ENCODE measurements at regions not wholly inside any gene's neighbourhood (a gene's known extent, or its start where the extent isn't known, plus 50 kb on each side); places are given as distances from the start of the nearest gene placed in this dataset.

DNA sequence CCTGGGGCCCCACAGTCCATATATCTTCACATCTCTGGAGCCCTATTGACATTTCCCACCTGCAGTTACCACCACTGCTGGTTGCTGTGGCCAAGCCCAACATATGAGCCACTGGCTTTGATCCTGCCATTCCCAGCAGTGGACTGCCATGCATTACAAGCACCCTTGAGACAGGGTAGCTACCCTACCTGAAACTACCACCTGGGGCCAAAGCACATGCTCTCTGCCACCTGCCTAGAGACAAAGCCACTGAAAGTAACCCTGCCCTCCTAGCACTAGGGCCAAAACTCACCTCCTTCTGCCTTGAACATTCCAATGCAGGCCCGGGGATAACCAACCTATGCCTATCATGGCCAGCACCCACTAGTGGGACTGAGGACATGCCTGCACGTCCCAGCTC lies 255.5 kb upstream of the KHDRBS2 start:
- H3K27me3 Mint-ChIP-seq: no peaks in the 10 kb centered on the region
- Histone ChIP-seq H3K27me3 (ENCODE audit: control insufficient read depth in 2 of 2, insufficient read depth in 2 of 2, low read length in 2 of 2) (no peaks in the 10 kb centered on the region), H3K9me3 (ENCODE audit: control insufficient read depth in 2 of 3, low read length in 3 of 3) (no peaks in the 10 kb centered on the region), H3K4me1 (ENCODE audit: control insufficient read depth in 2 of 2, insufficient read depth in 2 of 2, low read length in 2 of 2) (no peaks in the 10 kb centered on the region), H3K4me3 (ENCODE audit: low read length) (no peak overlapping the region), H3K27ac (ENCODE audit: low read depth, low read length) (no peak overlapping the region), H3K36me3 (ENCODE audit: control insufficient read depth in 2 of 3, insufficient read depth in 3 of 3, low read length in 3 of 3) (no peaks in the 10 kb centered on the region)
- no peaks in the 10 kb centered on the region for H3K36me3 Mint-ChIP-seq
- intact Hi-C loops (cut with micrococcal nuclease): no loop called here
- no peaks in the 10 kb centered on the region for H3K4me1 Mint-ChIP-seq
- ChIA-PET CTCF (no interaction called here), POLR2A (no interaction called here)
- H3K4me3 Mint-ChIP-seq: no peak overlapping the region
- no peak overlapping the region for H3K27ac Mint-ChIP-seq
- H3K9me3 Mint-ChIP-seq: peaks cover 0 to 15% (median 5%) of the 10 kb centered on the region in 11 donors
- DNase-seq (no peak), ATAC-seq (no peak)

DNA sequence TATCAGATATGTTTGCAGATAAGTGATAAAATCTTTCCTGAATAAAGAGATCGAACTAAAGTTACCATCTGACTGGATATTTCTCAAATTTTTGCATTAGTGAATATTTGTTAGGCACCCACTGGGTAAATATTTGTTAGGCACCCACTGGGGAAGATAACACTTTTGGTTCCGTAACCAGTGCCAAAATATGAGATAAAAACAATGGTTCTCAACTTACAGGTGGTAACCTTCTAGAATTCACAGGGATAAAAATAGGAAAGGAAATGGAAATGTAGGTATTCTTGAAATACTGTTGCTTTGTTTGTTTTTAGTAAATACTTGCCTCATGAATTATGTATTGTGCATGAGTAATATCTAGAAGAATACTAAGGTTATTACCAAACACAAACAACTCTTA lies 245.0 kb upstream of the KHDRBS2 start:
- no peaks in the 10 kb centered on the region for H3K36me3 Mint-ChIP-seq
- intact Hi-C loops (cut with micrococcal nuclease): no loop called here
- ATAC-seq (no peak), DNase-seq (no peak)
- no peak overlapping the region for H3K27ac Mint-ChIP-seq
- H3K36me3 ChIP-seq (ENCODE audit: control insufficient read depth in 2 of 3, insufficient read depth in 3 of 3, low read length in 3 of 3): no peaks in the 10 kb centered on the region
- peaks cover 0 to 27% (median 10%) of the 10 kb centered on the region in 11 donors for H3K9me3 Mint-ChIP-seq
- no peaks in the 10 kb centered on the region for H3K9me3 ChIP-seq (ENCODE audit: control insufficient read depth in 2 of 3, low read length in 3 of 3)
- H3K4me3 Mint-ChIP-seq: no peak overlapping the region
- H3K4me1 ChIP-seq (ENCODE audit: control insufficient read depth in 2 of 2, insufficient read depth in 2 of 2, low read length in 2 of 2): no peaks in the 10 kb centered on the region
- no peaks in the 10 kb centered on the region for H3K27me3 ChIP-seq (ENCODE audit: control insufficient read depth in 2 of 2, insufficient read depth in 2 of 2, low read length in 2 of 2)
- no peaks in the 10 kb centered on the region for H3K27me3 Mint-ChIP-seq
- H3K27ac ChIP-seq (ENCODE audit: low read depth, low read length): no peak overlapping the region
- CTCF ChIA-PET: no interaction called here
- POLR2A ChIA-PET: no interaction called here
- no peaks in the 10 kb centered on the region for H3K4me1 Mint-ChIP-seq
- no peak overlapping the region for H3K4me3 ChIP-seq (ENCODE audit: low read length)

DNA sequence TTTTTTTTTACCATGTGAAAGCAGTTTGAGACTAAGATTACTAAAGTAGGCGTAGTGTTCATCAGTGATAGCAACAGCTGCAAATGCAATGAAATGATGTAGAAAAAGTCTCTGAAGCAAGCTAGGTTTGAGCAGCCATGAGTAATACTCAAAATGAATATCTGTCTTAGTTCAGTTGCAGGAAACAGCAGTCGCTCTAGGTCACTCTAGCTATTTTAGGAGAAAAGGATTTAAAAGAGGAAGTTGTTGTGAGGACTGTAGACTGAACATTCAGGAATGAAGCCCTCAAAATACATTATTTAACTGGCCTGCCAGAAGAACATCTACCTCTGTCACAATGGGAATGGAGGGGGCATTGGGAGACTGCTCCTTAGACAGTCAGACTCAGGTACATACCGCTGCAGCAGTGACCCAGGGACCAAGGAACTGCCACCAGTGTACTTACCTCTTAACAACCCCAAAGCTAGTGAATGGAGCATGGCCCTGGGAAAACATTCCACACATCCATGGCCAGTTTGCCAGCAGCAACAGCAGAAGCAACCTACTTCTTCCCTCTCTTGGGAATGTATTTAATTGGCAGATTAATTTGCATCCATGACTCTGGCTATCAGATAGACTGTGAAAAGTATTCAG lies 243.0 kb upstream of the KHDRBS2 start:
- H3K9me3 Mint-ChIP-seq: peaks cover 0 to 28% (median 10%) of the 10 kb centered on the region in 11 donors
- intact Hi-C loops (cut with micrococcal nuclease): no loop called here
- no peak for DNase-seq
- no peak overlapping the region for H3K4me3 Mint-ChIP-seq
- Histone ChIP-seq H3K4me1 (ENCODE audit: control insufficient read depth in 2 of 2, insufficient read depth in 2 of 2, low read length in 2 of 2) (no peaks in the 10 kb centered on the region), H3K36me3 (ENCODE audit: control insufficient read depth in 2 of 3, insufficient read depth in 3 of 3, low read length in 3 of 3) (no peaks in the 10 kb centered on the region), H3K27ac (ENCODE audit: low read depth, low read length) (no peak overlapping the region), H3K9me3 (ENCODE audit: control insufficient read depth in 2 of 3, low read length in 3 of 3) (no peaks in the 10 kb centered on the region), H3K27me3 (ENCODE audit: control insufficient read depth in 2 of 2, insufficient read depth in 2 of 2, low read length in 2 of 2) (no peaks in the 10 kb centered on the region), H3K4me3 (ENCODE audit: low read length) (no peak overlapping the region)
- no peaks in the 10 kb centered on the region for H3K4me1 Mint-ChIP-seq
- H3K27me3 Mint-ChIP-seq: no peaks in the 10 kb centered on the region
- no peak overlapping the region for H3K27ac Mint-ChIP-seq
- no peak for ATAC-seq
- ChIA-PET POLR2A (no interaction called here), CTCF (no interaction called here)
- H3K36me3 Mint-ChIP-seq: no peaks in the 10 kb centered on the region

DNA sequence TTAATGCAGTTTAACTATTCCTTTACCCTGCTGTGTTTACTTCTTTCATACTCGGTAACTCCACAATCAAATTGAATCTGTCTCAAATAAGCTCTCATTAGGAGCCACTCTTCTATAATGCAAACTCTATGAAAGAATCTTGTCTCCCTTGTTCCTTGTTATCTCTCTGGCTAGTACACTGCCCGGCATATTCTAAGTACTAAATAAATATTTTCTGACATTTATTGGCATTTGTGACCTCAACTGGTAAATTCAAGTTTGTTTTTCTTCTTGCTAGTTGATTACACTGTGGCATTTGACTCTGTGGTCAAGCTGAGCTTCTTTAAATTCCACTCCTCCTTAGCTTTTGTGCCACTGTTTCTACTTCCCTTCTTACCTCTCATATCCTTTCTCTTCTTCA lies 237.6 kb upstream of the KHDRBS2 start:
- no peaks in the 10 kb centered on the region for H3K4me1 ChIP-seq (ENCODE audit: control insufficient read depth in 2 of 2, insufficient read depth in 2 of 2, low read length in 2 of 2)

DNA sequence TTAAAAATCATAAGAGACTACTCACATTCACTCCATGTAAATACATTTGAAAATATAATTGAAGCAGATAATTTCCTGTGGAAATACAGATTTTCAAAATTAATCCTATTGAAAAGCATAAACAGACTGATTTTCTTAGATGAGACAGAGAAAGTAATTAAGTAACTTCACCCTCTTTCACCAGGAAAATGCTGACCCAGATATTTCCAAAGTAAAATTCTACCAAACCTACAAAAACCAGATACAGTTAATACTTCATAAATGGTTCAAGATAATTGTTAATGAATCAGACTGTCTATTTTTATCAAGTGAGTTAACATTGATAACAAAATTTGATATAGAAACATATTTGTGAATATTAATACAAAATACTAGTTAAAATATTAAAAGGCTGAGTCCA lies 233.5 kb upstream of the KHDRBS2 start:
- H3K27me3 ChIP-seq (ENCODE audit: control insufficient read depth in 2 of 2, insufficient read depth in 2 of 2, low read length in 2 of 2): no peaks in the 10 kb centered on the region
- POLR2A ChIA-PET: no interaction called here
- no peak for DNase-seq
- H3K9me3 Mint-ChIP-seq: peaks cover 0 to 27% (median 3%) of the 10 kb centered on the region in 11 donors
- no peaks in the 10 kb centered on the region for H3K27me3 Mint-ChIP-seq
- H3K36me3 ChIP-seq (ENCODE audit: control insufficient read depth in 2 of 3, insufficient read depth in 3 of 3, low read length in 3 of 3): no peaks in the 10 kb centered on the region
- H3K27ac Mint-ChIP-seq: no peak overlapping the region
- H3K4me3 ChIP-seq (ENCODE audit: low read length): no peak overlapping the region
- no peaks in the 10 kb centered on the region for H3K36me3 Mint-ChIP-seq
- CTCF ChIA-PET: no interaction called here
- no peak overlapping the region for H3K27ac ChIP-seq (ENCODE audit: low read depth, low read length)
- no peak for ATAC-seq
- no peaks in the 10 kb centered on the region for H3K4me1 Mint-ChIP-seq
- no peaks in the 10 kb centered on the region for H3K9me3 ChIP-seq (ENCODE audit: control insufficient read depth in 2 of 3, low read length in 3 of 3)
- H3K4me1 ChIP-seq (ENCODE audit: control insufficient read depth in 2 of 2, insufficient read depth in 2 of 2, low read length in 2 of 2): no peaks in the 10 kb centered on the region
- intact Hi-C loops (cut with micrococcal nuclease): no loop called here
- no peak overlapping the region for H3K4me3 Mint-ChIP-seq

More for the DNA sequence above, 237.6 kb upstream of the KHDRBS2 start:
- intact Hi-C loops (cut with micrococcal nuclease): no loop called here
- Mint-ChIP-seq H3K27ac (no peak overlapping the region), H3K4me3 (no peak overlapping the region), H3K27me3 (no peaks in the 10 kb centered on the region), H3K4me1 (no peaks in the 10 kb centered on the region), H3K9me3 (peaks cover 0 to 32% (median 8%) of the 10 kb centered on the region in 11 donors), H3K36me3 (no peaks in the 10 kb centered on the region)
- no peaks in the 10 kb centered on the region for H3K36me3 ChIP-seq (ENCODE audit: control insufficient read depth in 2 of 3, insufficient read depth in 3 of 3, low read length in 3 of 3)
- no peaks in the 10 kb centered on the region for H3K9me3 ChIP-seq (ENCODE audit: control insufficient read depth in 2 of 3, low read length in 3 of 3)
- no peak overlapping the region for H3K4me3 ChIP-seq (ENCODE audit: low read length)
- CTCF ChIA-PET: no interaction called here
- no peak for ATAC-seq
- H3K27me3 ChIP-seq (ENCODE audit: control insufficient read depth in 2 of 2, insufficient read depth in 2 of 2, low read length in 2 of 2): no peaks in the 10 kb centered on the region
- no peak overlapping the region for H3K27ac ChIP-seq (ENCODE audit: low read depth, low read length)
- POLR2A ChIA-PET: no interaction called here
- no peak for DNase-seq

DNA sequence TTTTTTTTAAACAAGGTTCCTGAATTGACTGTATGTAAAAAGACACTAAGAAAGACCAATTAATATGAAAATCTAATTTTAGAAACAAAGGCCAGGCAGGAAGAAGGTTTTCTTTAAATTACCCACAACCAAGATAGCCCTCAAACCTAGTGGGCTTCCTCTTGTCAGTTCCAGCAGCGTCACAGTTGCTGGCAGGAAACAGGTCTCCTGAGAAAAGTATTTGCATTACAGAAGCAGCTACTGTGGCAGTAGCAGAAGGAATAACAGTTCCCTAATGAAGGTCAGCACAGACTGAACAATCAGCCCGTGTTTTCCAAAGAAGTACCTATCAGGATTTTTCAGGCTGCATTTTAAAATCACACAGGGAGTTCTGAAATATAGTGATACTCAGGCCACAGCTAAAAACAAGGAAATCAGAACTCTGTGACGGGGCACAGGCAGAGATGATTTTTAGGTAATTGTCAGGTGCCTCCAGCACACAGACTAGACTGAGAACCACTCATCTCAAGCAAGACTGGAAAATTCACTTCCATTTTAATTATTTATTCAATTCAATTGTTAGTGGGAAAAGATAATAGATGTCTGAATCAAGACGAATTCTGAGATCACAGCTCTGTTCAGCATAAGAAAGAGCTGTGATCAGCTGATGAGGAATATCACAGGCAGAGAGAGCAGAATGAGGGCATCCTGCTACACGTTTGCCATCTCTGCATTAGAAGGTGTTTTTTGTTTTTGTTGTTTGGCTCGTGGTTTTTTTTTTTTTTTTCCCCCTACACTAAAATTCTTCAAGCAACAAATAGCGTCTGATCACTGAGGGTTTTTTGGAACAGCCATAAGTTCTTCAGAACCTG lies 230.5 kb upstream of the KHDRBS2 start:
- H3K27me3 ChIP-seq (ENCODE audit: control insufficient read depth in 2 of 2, insufficient read depth in 2 of 2, low read length in 2 of 2): no peaks in the 10 kb centered on the region
- Mint-ChIP-seq H3K36me3 (no peaks in the 10 kb centered on the region), H3K9me3 (peaks cover 0 to 9% (median 3%) of the 10 kb centered on the region in 11 donors), H3K27ac (no peak overlapping the region), H3K4me1 (no peaks in the 10 kb centered on the region), H3K4me3 (no peak overlapping the region), H3K27me3 (no peaks in the 10 kb centered on the region)
- no peak overlapping the region for H3K4me3 ChIP-seq (ENCODE audit: low read length)
- H3K4me1 ChIP-seq (ENCODE audit: control insufficient read depth in 2 of 2, insufficient read depth in 2 of 2, low read length in 2 of 2): no peaks in the 10 kb centered on the region
- ChIA-PET POLR2A (no interaction called here), CTCF (no interaction called here)
- H3K27ac ChIP-seq (ENCODE audit: low read depth, low read length): no peak overlapping the region
- ATAC-seq (no peak), DNase-seq (no peak)
- intact Hi-C loops (cut with micrococcal nuclease): no loop called here
- H3K36me3 ChIP-seq (ENCODE audit: control insufficient read depth in 2 of 3, insufficient read depth in 3 of 3, low read length in 3 of 3): no peaks in the 10 kb centered on the region
- no peaks in the 10 kb centered on the region for H3K9me3 ChIP-seq (ENCODE audit: control insufficient read depth in 2 of 3, low read length in 3 of 3)

Measured in naive thymus-derived CD4-positive, alpha-beta T cell (primary cell).